H1 (cell line): ENCODE measurements at regions not wholly inside any gene's neighbourhood (a gene's known extent, or its start where the extent isn't known, plus 50 kb on each side); places are given as distances from the start of the nearest gene placed in this dataset.

ENCODE experiments used
- CTCF ChIA-PET: fragments of 300-600 bp; sonication (Branson Sonifier 250); formaldehyde crosslinking; loops from one replicate; lab custom pipeline; 2021; ENCODE audit not compliant: partially characterized antibody; lab: Charles Lee
- POLR2A ChIA-PET: fragments of 300-600 bp; sonication (Branson Sonifier 250); formaldehyde crosslinking; loops from one replicate; lab custom pipeline; 2021; ENCODE audit warnings: inconsistent platforms; ENCODE audit not compliant: partially characterized antibody; lab: Charles Lee
- DNase-seq, 2 experiments: peaks; one replicate each; pipeline versions ENCODE4 v3.0.0 to v3.0.0-alpha.2; 2010 to 2022; ENCODE audit warnings: low spot score in 2 of 2, low read depth in 1 of 2, mixed read lengths in 1 of 2
- FAIRE-seq: peaks from 2 replicates; lab custom pipeline; 2011; peaks lifted over from hg19 to GRCh38; lab: Jason Lieb, UNC
- H2AFZ ChIP-seq: 2 replicates; pipeline ENCODE4 v1.8.1; 2012; ENCODE audit warnings: low read length, inconsistent platforms
- H2AK5ac ChIP-seq: 2 replicates; pipeline ENCODE4 v1.6.1; 2013; ENCODE audit warnings: low read depth, low read length
- H2BK120ac ChIP-seq: replicated peaks from 2 replicates; pipeline ENCODE3; 2013; ENCODE audit warnings: low read depth, low read length, inconsistent platforms
- H2BK12ac ChIP-seq: 2 replicates; pipeline ENCODE4 v1.6.1; 2013; ENCODE audit warnings: low read depth, low read length
- H2BK15ac ChIP-seq: 2 replicates; pipeline ENCODE4 v1.6.1; 2013; ENCODE audit warnings: low read length
- H2BK20ac ChIP-seq: 2 replicates; pipeline ENCODE4 v1.6.1; 2013; ENCODE audit warnings: low read length
- H2BK5ac ChIP-seq: 2 replicates; pipeline ENCODE4 v1.6.1; 2013; ENCODE audit warnings: low read depth, low read length
- H3K14ac ChIP-seq: 2 replicates; pipeline ENCODE4 v1.6.1; 2013; ENCODE audit warnings: inconsistent platforms; ENCODE audit not compliant: insufficient read length
- H3K18ac ChIP-seq: 2 replicates; pipeline ENCODE4 v1.6.1; 2013; ENCODE audit warnings: low read length; ENCODE audit errors: extremely low read depth
- H3K23ac ChIP-seq: 2 replicates; pipeline ENCODE4 v1.6.1; 2013; ENCODE audit warnings: inconsistent platforms; ENCODE audit not compliant: insufficient read length
- H3K23me2 ChIP-seq: 2 replicates; pipeline ENCODE4 v1.6.1; 2013; ENCODE audit warnings: low read depth, low read length
- H3K27ac ChIP-seq: 2 replicates; pipeline ENCODE4 v1.6.1; 2011; ENCODE audit warnings: low read depth, low read length, inconsistent platforms
- H3K27me3 ChIP-seq, 4 experiments: replicated peaks in 1 of 4; 1 replicate in 1 of 4; 2 replicates in 3 of 4; pipeline versions ENCODE4 v1.6.1 to v1.8.1; 2011 to 2013; ENCODE audit warnings: low read length in 3 of 4, mild to moderate bottlenecking in 3 of 4, inconsistent platforms in 2 of 4, mixed read lengths in 2 of 4, moderate library complexity in 1 of 4; ENCODE audit not compliant: control insufficient read depth in 3 of 4, insufficient read depth in 3 of 4; ENCODE audit errors: extremely low read depth in 1 of 4
- H3K36me3 ChIP-seq, 4 experiments: 2 replicates each; pipeline versions ENCODE4 v1.6.1 to v1.8.1; 2011 to 2013; ENCODE audit warnings: mild to moderate bottlenecking in 4 of 4, low read length in 3 of 4, moderate library complexity in 2 of 4, control low read depth in 1 of 4, inconsistent platforms in 1 of 4; ENCODE audit not compliant: insufficient read depth in 4 of 4, control insufficient read depth in 2 of 4
- H3K4ac ChIP-seq: replicated peaks from 2 replicates; pipeline ENCODE3; 2013; ENCODE audit warnings: low read length, low read depth, mixed read lengths, inconsistent platforms; ENCODE audit not compliant: insufficient read length
- H3K4me1 ChIP-seq, 4 experiments: replicated peaks in 1 of 4; 1 replicate in 1 of 4; 2 replicates in 3 of 4; pipeline versions ENCODE4 v1.6.1 to v1.8.1; 2011 to 2013; ENCODE audit warnings: low read length in 3 of 4, inconsistent platforms in 2 of 4, mixed read lengths in 1 of 4; ENCODE audit not compliant: insufficient read depth in 4 of 4, control insufficient read depth in 3 of 4
- H3K4me2 ChIP-seq, 2 experiments: 2 replicates each; pipeline versions ENCODE4 v1.6.1 to v1.8.1; 2011 to 2013; ENCODE audit warnings: low read depth in 2 of 2, low read length in 2 of 2, control low read depth in 1 of 2, inconsistent platforms in 1 of 2, mild to moderate bottlenecking in 1 of 2; ENCODE audit not compliant: insufficient read depth in 1 of 2
- H3K4me3 ChIP-seq, 4 experiments: fragments of 200-600, 300-600 bp in 1 of 4; sonication (generic), shearing (Covaris generic), sonication (Bioruptor Twin) in 1 of 4; 2 replicates each; pipeline versions ENCODE4 v1.5.1 to v1.8.1; 2011 to 2016; ENCODE audit warnings: low read length in 4 of 4, low read depth in 3 of 4, control low read depth in 2 of 4, inconsistent platforms in 2 of 4, mild to moderate bottlenecking in 2 of 4, mixed read lengths in 1 of 4, moderate library complexity in 1 of 4; ENCODE audit not compliant: insufficient read depth in 2 of 4; ENCODE audit errors: extremely low read depth in 1 of 4
- H3K56ac ChIP-seq: replicated peaks from 2 replicates; pipeline ENCODE3; 2013; ENCODE audit warnings: low read depth, mild to moderate bottlenecking, mixed read lengths, low read length, inconsistent platforms; ENCODE audit not compliant: insufficient read length
- H3K79me1 ChIP-seq: 2 replicates; pipeline ENCODE4 v1.6.1; 2013; ENCODE audit warnings: low read depth, low read length, control low read depth
- H3K79me2 ChIP-seq, 2 experiments: 2 replicates each; pipeline versions ENCODE4 v1.6.1 to v1.8.1; 2012 to 2013; ENCODE audit warnings: low read length in 2 of 2, mild to moderate bottlenecking in 2 of 2, inconsistent platforms in 1 of 2; ENCODE audit not compliant: insufficient read depth in 2 of 2, control insufficient read depth in 1 of 2
- H3K9ac ChIP-seq, 4 experiments: replicated peaks in 1 of 4; 1 replicate in 1 of 4; 2 replicates in 3 of 4; pipeline versions ENCODE4 v1.6.1 to v1.8.1; 2011 to 2013; ENCODE audit warnings: low read depth in 3 of 4, low read length in 3 of 4, control low read depth in 2 of 4, mild to moderate bottlenecking in 2 of 4, moderate library complexity in 2 of 4, inconsistent platforms in 1 of 4; ENCODE audit errors: extremely low read depth in 1 of 4
- H3K9me3 ChIP-seq, 2 experiments: 2 replicates each; pipeline versions ENCODE4 v1.6.1 to v1.8.1; 2012 to 2013; ENCODE audit warnings: mild to moderate bottlenecking in 2 of 2, moderate library complexity in 2 of 2, control low read depth in 1 of 2, inconsistent platforms in 1 of 2, low read depth in 1 of 2, low read length in 1 of 2, mixed read lengths in 1 of 2; ENCODE audit not compliant: insufficient read depth in 2 of 2
- H4K20me1 ChIP-seq, 2 experiments: replicated peaks in 1 of 2; 2 replicates each; pipeline versions ENCODE3 to v1.8.1; 2011 to 2013; ENCODE audit warnings: inconsistent platforms in 2 of 2, low read length in 2 of 2, mild to moderate bottlenecking in 1 of 2; ENCODE audit not compliant: insufficient read depth in 2 of 2, control insufficient read depth in 1 of 2
- H4K5ac ChIP-seq: 2 replicates; pipeline ENCODE4 v1.6.1; 2013; ENCODE audit warnings: low read length, low read depth, mixed read lengths, inconsistent platforms; ENCODE audit not compliant: insufficient read length
- H4K8ac ChIP-seq: 2 replicates; pipeline ENCODE4 v1.8.0; 2013; ENCODE audit warnings: mild to moderate bottlenecking, moderate library complexity, low read length, inconsistent platforms; ENCODE audit not compliant: insufficient read depth; ENCODE audit errors: extremely low read depth
- H4K91ac ChIP-seq: replicated peaks from 2 replicates; pipeline ENCODE3; 2013; ENCODE audit warnings: low read length, mixed read lengths, inconsistent platforms; ENCODE audit not compliant: insufficient read length
- CEBPB ChIP-seq: IDR thresholded peaks from 2 replicates; pipeline ENCODE4 v1.6.1; 2012; ENCODE audit warnings: low read depth, low read length
- EZH2 ChIP-seq: fragments of 200-600 bp; sonication (generic); IDR thresholded peaks from 2 replicates; pipeline ENCODE4 v1.7.1; 2012; ENCODE audit warnings: low read depth, mild to moderate bottlenecking, moderate library complexity, low read length, inconsistent platforms; ENCODE audit not compliant: severe bottlenecking
- NRF1 ChIP-seq: IDR thresholded peaks from 2 replicates; pipeline ENCODE4 v1.6.1; 2011; ENCODE audit warnings: mild to moderate bottlenecking, low read depth, low read length, improper control_type of control experiment
- RFX5 ChIP-seq: IDR thresholded peaks from 2 replicates; pipeline ENCODE4 v1.6.1; 2011; ENCODE audit warnings: low read depth, low read length, improper control_type of control experiment, borderline replicate concordance
- SIRT6 ChIP-seq: IDR thresholded peaks from one replicate; pipeline ENCODE4 v1.7.1; 2012; ENCODE audit warnings: low read length, inconsistent platforms
- SIX5 ChIP-seq: IDR thresholded peaks from 2 replicates; pipeline ENCODE4 v1.6.1; 2011; ENCODE audit warnings: mild to moderate bottlenecking, low read depth, low read length
- SP2 ChIP-seq: IDR thresholded peaks from 2 replicates; pipeline ENCODE4 v1.6.1; 2012; ENCODE audit warnings: mild to moderate bottlenecking, low read length, inconsistent platforms
- TBP ChIP-seq: IDR thresholded peaks from 2 replicates; pipeline ENCODE4 v1.6.1; 2011; ENCODE audit warnings: low read depth, low read length, improper control_type of control experiment
- YY1 ChIP-seq: IDR thresholded peaks from 2 replicates; pipeline ENCODE4 v1.6.1; 2011; ENCODE audit warnings: low read depth, mild to moderate bottlenecking, low read length
- WGBS, 2 experiments: shearing (Covaris generic) in 1 of 2; methylation state at CpG; one replicate each; pipeline versions ENCODE4 v1.1.6 to v1.1.7; 2013 to 2015; ENCODE audit warnings: low lambda C conversion rate in 2 of 2, mixed read lengths in 2 of 2, inconsistent platforms in 1 of 2, low coverage in 1 of 2, missing lambda C conversion rate in 1 of 2; ENCODE audit not compliant: insufficient replicate concordance in 2 of 2, insufficient coverage in 1 of 2, insufficient read length in 1 of 2; ENCODE audit errors: extremely low coverage in 1 of 2, missing lambda C conversion rate in 1 of 2; 5-methylcytosine and 5-hydroxymethylcytosine counted together

- no peak overlapping the region for H2BK5ac ChIP-seq
- ChIA-PET CTCF (no interaction called here), POLR2A (no interaction called here)
- H2AFZ ChIP-seq = no peak overlapping the region
- H3K4me2 ChIP-seq = no peak overlapping the region
- H3K23ac ChIP-seq = no peak overlapping the region
- no peak overlapping the region for H4K91ac ChIP-seq
- no peak for TF ChIP-seq YY1
- TF ChIP-seq TBP = no peak
- no peak for TF ChIP-seq SIRT6
- TF ChIP-seq CEBPB = no peak
- TF ChIP-seq SIX5 = no peak
- no peak for TF ChIP-seq SP2
- TF ChIP-seq EZH2 = no peak
- TF ChIP-seq NRF1 = no peak
- no peak for TF ChIP-seq RFX5
- no peaks in the 10 kb centered on the region for H3K79me2 ChIP-seq
- no peak for DNase-seq
- H3K4ac ChIP-seq = no peak overlapping the region
- H2BK120ac ChIP-seq = no peak overlapping the region
- no peak overlapping the region for H2AK5ac ChIP-seq
- WGBS, 2 experiments = 85% methylated on average over 1 of the region's 1 CpG; no CpG with 5 or more reads in 1 of the 2 experiments
- no peaks in the 10 kb centered on the region for H3K4me1 ChIP-seq
- FAIRE-seq = no peak
- no peak overlapping the region for H2BK20ac ChIP-seq
- H3K18ac ChIP-seq = no peak overlapping the region
- H3K79me1 ChIP-seq = no peaks in the 10 kb centered on the region
- H3K9ac ChIP-seq = no peak overlapping the region
- H4K5ac ChIP-seq = no peak overlapping the region
- no peak overlapping the region for H4K8ac ChIP-seq
- H3K14ac ChIP-seq = no peak overlapping the region
- H3K4me3 ChIP-seq = no peak overlapping the region
- H3K56ac ChIP-seq = no peak overlapping the region
- H2BK12ac ChIP-seq = no peak overlapping the region
- H3K23me2 ChIP-seq = no peaks in the 10 kb centered on the region
- H2BK15ac ChIP-seq = no peak overlapping the region
- no peaks in the 10 kb centered on the region; a peak in 1 of 7 replicates for H3K27me3 ChIP-seq
- H3K36me3 ChIP-seq = no peaks in the 10 kb centered on the region
- H4K20me1 ChIP-seq = no peaks in the 10 kb centered on the region
- H3K27ac ChIP-seq = no peak overlapping the region
- H3K9me3 ChIP-seq = no peaks in the 10 kb centered on the region; a peak in 1 of 4 replicates
Measured at GRCh38 chr10:45500798-45501197, 126.8 kb downstream of the ALOX5 start.
